ENCODE measurements at regions not wholly inside any gene's neighbourhood (a gene's known extent, or its start where the extent isn't known, plus 50 kb on each side); places are given as distances from the start of the nearest gene placed in this dataset.

- TF ChIP-seq CTCF (IDR thresholded peaks at IDR 0.05) (no peak), POLR2A (IDR thresholded peaks at IDR 0.05) (no peak)
These were observed 121.5 kb upstream of the CPM start for GRCh38 chr12:69054343-69055056.

Data from Peyer's patch (tissue), 4 donors.